Endothelial cell of umbilical vein (primary cell): ENCODE measurements at regions not wholly inside any gene's neighbourhood (a gene's known extent, or its start where the extent isn't known, plus 50 kb on each side); places are given as distances from the start of the nearest gene placed in this dataset.

Experiments used
- BruUV-seq: library from RNA; stranded (reverse); fragments of 400-500 nt; replicated peaks from 2 replicates; lab custom pipeline; 2021; lab: Mats Ljungman, UMichigan
- CTCF ChIA-PET: fragments of 300-600, 350-600 bp; sonication (Branson Sonifier 250); formaldehyde crosslinking; loops from one replicate; lab custom pipeline; 2021; ENCODE audit warnings: antibody characterized with exemption, inconsistent platforms; lab: Charles Lee
- POLR2A ChIA-PET: fragments of 300-600, 350-600 bp; sonication (Branson Sonifier 250); formaldehyde crosslinking; loops from one replicate; lab custom pipeline; 2021; ENCODE audit warnings: antibody characterized with exemption, inconsistent platforms; lab: Charles Lee
- DNase-seq: peaks from one replicate; pipeline ENCODE4 v3.0.0-alpha.2; 2011; ENCODE audit warnings: low read depth, low spot score
- FAIRE-seq: peaks from 2 replicates; lab custom pipeline; 2011; peaks lifted over from hg19 to GRCh38; lab: Jason Lieb, UNC
- H2AFZ ChIP-seq: 2 replicates; pipeline ENCODE4 v1.6.0; 2012; ENCODE audit warnings: low read depth, low read length, control low read depth, inconsistent platforms
- H3K27ac ChIP-seq: 2 replicates; pipeline ENCODE4 v1.5.1; 2011; ENCODE audit warnings: low read depth, mild to moderate bottlenecking, control low read depth, low read length, moderate library complexity; ENCODE audit not compliant: insufficient read depth
- H3K27me3 ChIP-seq, 2 experiments: 2 replicates each; pipeline versions ENCODE4 v1.6.0 to v1.6.1; 2011; ENCODE audit warnings: low read length in 2 of 2, mixed read lengths in 1 of 2; ENCODE audit not compliant: control insufficient read depth in 2 of 2, insufficient read depth in 2 of 2
- H3K36me3 ChIP-seq, 2 experiments: 2 replicates in 1 of 2; 3 replicates in 1 of 2; pipeline ENCODE4 v1.5.1; 2011; ENCODE audit warnings: low read length in 2 of 2, mild to moderate bottlenecking in 1 of 2, moderate library complexity in 1 of 2; ENCODE audit not compliant: control insufficient read depth in 2 of 2, insufficient read depth in 2 of 2; ENCODE audit errors: extremely low read depth in 1 of 2
- H3K4me1 ChIP-seq: 3 replicates; pipeline ENCODE4 v1.5.1; 2011; ENCODE audit warnings: mild to moderate bottlenecking, low read length; ENCODE audit not compliant: control insufficient read depth, insufficient read depth; ENCODE audit errors: extremely low read depth
- H3K4me2 ChIP-seq: 2 replicates; pipeline ENCODE4 v1.6.1; 2011; ENCODE audit warnings: low read length, control low read depth, mixed read lengths; ENCODE audit not compliant: insufficient read depth
- H3K4me3 ChIP-seq, 3 experiments: fragments of 200-600 bp in 1 of 3; sonication (generic), shearing (Covaris generic) in 1 of 3; replicated peaks in 1 of 3; 2 replicates each; pipeline ENCODE4 v1.5.1; 2011 to 2016; ENCODE audit warnings: control low read depth in 3 of 3, low read length in 3 of 3, mild to moderate bottlenecking in 2 of 3, inconsistent platforms in 1 of 3, low read depth in 1 of 3, moderate library complexity in 1 of 3; ENCODE audit not compliant: insufficient read depth in 1 of 3
- H3K79me2 ChIP-seq: 2 replicates; pipeline ENCODE4 v1.6.0; 2012; ENCODE audit warnings: low read length, inconsistent platforms; ENCODE audit not compliant: control insufficient read depth, insufficient read depth
- H3K9ac ChIP-seq: replicated peaks from 2 replicates; pipeline ENCODE3; 2011; ENCODE audit warnings: low read length, control low read depth; ENCODE audit not compliant: insufficient read depth; ENCODE audit errors: extremely low read depth
- H3K9me1 ChIP-seq: replicated peaks from 3 replicates; pipeline ENCODE4 v1.6.0; 2011; ENCODE audit warnings: mild to moderate bottlenecking, low read length; ENCODE audit not compliant: control insufficient read depth, insufficient read depth; ENCODE audit errors: extremely low read depth
- H3K9me3 ChIP-seq: replicated peaks from 2 replicates; pipeline ENCODE4 v1.5.1; 2012; ENCODE audit warnings: low read length, inconsistent platforms; ENCODE audit not compliant: control insufficient read depth, insufficient read depth
- H4K20me1 ChIP-seq: replicated peaks from 2 replicates; pipeline ENCODE3; 2011; ENCODE audit warnings: mild to moderate bottlenecking, low read length; ENCODE audit not compliant: control insufficient read depth, insufficient read depth; ENCODE audit errors: extremely low read depth
- EZH2 ChIP-seq: IDR thresholded peaks from 2 replicates; pipeline ENCODE4 v1.6.1; 2012; ENCODE audit warnings: borderline replicate concordance, low read depth, mild to moderate bottlenecking, moderate library complexity, low read length, inconsistent platforms; ENCODE audit not compliant: severe bottlenecking
- FOS ChIP-seq: IDR thresholded peaks from 2 replicates; pipeline ENCODE4 v1.6.1; 2011; ENCODE audit warnings: mild to moderate bottlenecking, low read length, moderate library complexity, borderline replicate concordance; ENCODE audit not compliant: insufficient read depth
- GATA2 ChIP-seq: IDR thresholded peaks from 2 replicates; pipeline ENCODE4 v1.7.0; 2011; ENCODE audit warnings: low read depth, mild to moderate bottlenecking, moderate library complexity, mixed read lengths, low read length; ENCODE audit not compliant: insufficient read length, insufficient read depth
- JUN ChIP-seq: IDR thresholded peaks from 2 replicates; pipeline ENCODE4 v1.6.1; 2011; ENCODE audit warnings: borderline replicate concordance, low read depth; ENCODE audit not compliant: insufficient read length, insufficient read depth
- MYC ChIP-seq: IDR thresholded peaks from one replicate; pipeline ENCODE4 v1.6.1; 2011; ENCODE audit warnings: mild to moderate bottlenecking, low read depth, low read length
- dilution Hi-C: fragments of 300-500 bp; cut with MboI; formaldehyde crosslinking; loops from one replicate; pipeline ENCODE4 v1.15.0; 2019; ENCODE audit warnings: low sequenced_read_pairs; ENCODE audit not compliant: extremely low pct_ligation_motif_present
- intact Hi-C: fragments of 100-400 bp; cut with micrococcal nuclease; formaldehyde crosslinking; loops from one replicate; pipeline ENCODE4 v1.10.0; 2022

DNA sequence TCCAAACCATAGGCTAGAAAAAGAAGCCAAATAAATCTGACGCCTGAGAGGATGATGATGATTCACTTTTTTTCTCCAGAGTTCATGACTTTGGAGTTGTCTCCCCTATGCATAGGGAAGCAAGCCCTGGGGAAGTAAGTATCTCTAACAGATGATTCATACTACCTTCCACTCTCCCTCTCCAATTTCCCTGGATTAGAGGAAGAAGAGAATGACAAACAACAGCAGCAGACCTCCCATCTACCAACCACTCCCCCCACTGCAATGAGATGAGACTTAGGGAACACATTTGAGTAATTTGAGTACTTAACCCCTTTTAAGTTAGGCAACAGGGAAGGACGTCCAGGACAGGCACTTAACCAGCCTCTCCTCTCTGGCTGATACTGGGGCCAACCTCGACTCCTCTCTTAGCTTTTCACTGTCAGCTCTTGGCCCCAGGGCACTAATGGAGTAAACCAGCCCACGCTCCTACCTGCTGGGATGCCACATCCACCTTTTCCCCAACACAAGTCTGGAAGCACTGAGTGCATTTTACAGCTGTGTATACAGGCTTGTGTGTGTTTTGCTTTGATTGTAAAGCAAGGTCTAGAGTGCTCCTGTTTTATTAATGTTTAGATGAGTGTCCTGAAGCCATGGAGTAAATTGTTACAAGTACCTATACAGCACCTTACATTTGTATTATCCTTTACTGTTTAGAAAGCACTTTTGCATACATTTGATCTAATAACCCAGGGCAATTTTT lies 180.7 kb downstream of the PHLDA1 start:
- peaks cover 2% of the 10 kb centered on the region for H3K9me3 ChIP-seq
- H3K4me3 ChIP-seq = no peak overlapping the region
- H3K27me3 ChIP-seq = no peaks in the 10 kb centered on the region
- ChIA-PET POLR2A (no interaction called here), CTCF (no interaction called here)
- no peak overlapping the region for H3K9ac ChIP-seq
- no peak for TF ChIP-seq EZH2
- peak; percentile 62 for TF ChIP-seq FOS
- H3K79me2 ChIP-seq = no peaks in the 10 kb centered on the region
- BruUV-seq = no TSS peak
- H3K4me1 ChIP-seq = peaks cover 14% of the 10 kb centered on the region
- H4K20me1 ChIP-seq = no peaks in the 10 kb centered on the region
- no peak overlapping the region for H3K4me2 ChIP-seq
- no peaks in the 10 kb centered on the region for H3K9me1 ChIP-seq
- H3K36me3 ChIP-seq = peaks cover 0 to 2% of the 10 kb centered on the region in 2 experiments
- H2AFZ ChIP-seq = no peak overlapping the region
- FAIRE-seq (no peak), DNase-seq (no peak)
- intact Hi-C loops = no loop called here
- H3K27ac ChIP-seq = no peak overlapping the region
- dilution Hi-C loops = no loop called here

- intact Hi-C loops (loop anchor here (10.0 kb wide), 1 partner anchor 324 kb away; no protein-coding TSS in a partner anchor), dilution Hi-C loops (no loop called here)
- no peak for DNase-seq
- no peak overlapping the region for H3K4me3 ChIP-seq
- TF ChIP-seq GATA2 = no peak
- no peak for TF ChIP-seq JUN
- TF ChIP-seq FOS = no peak
- TF ChIP-seq MYC = no peak
- no peaks in the 10 kb centered on the region for H3K79me2 ChIP-seq
- ChIA-PET POLR2A (interaction anchor here (1.5 kb wide), 1 partner anchor 183 kb away, joined by 6 read pairs; the partner anchor contains the start of gene PHLDA1), CTCF (interaction anchor here (1.8 kb wide), 1 partner anchor 19 kb away, joined by 5 read pairs; no protein-coding TSS in a partner anchor)
- H3K4me1 ChIP-seq = peaks cover 25% of the 10 kb centered on the region
- H3K27me3 ChIP-seq = no peaks in the 10 kb centered on the region
- no peak for FAIRE-seq
- H2AFZ ChIP-seq = no peak overlapping the region
- H3K36me3 ChIP-seq = peaks cover 0 to 2% of the 10 kb centered on the region in 2 experiments
- H3K9ac ChIP-seq = no peak overlapping the region
- no peaks in the 10 kb centered on the region for H3K9me1 ChIP-seq
- H3K9me3 ChIP-seq = peaks cover 2% of the 10 kb centered on the region
- no peaks in the 10 kb centered on the region for H4K20me1 ChIP-seq
- BruUV-seq = no TSS peak
- H3K4me2 ChIP-seq = no peak overlapping the region
- H3K27ac ChIP-seq = no peak overlapping the region
Measured at GRCh38 chr12:75848961-75849360, 182.6 kb downstream of the PHLDA1 start.
